ENCODE measurements at regions not wholly inside any gene's neighbourhood (a gene's known extent, or its start where the extent isn't known, plus 50 kb on each side); places are given as distances from the start of the nearest gene placed in this dataset.

DNA sequence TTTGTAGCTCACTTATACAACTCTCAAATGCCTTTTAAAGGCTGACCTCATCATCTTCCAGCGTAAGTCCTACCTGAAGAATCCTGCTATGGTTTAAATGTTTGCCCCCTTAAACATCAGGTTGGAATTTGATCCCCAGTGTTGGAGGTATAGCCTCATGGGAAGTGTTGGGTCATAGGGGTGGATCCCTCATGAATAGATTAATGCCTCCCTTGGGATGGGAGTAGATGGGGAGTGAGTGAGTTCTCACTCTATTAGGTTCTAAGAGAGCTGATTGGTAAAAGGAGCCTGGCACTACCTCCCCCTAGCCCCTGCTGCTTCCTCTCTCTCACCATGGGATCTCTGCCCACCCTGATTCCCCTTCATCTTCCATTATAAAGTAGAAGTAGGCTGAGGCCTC is 285.6 kb downstream of the FZD1 start:
- Histone ChIP-seq H3K36me3 (no peaks in the 10 kb centered on the region), H3K27me3 (no peaks in the 10 kb centered on the region), H3K27ac (no peak overlapping the region), H3K4me1 (ENCODE audit: low read depth) (no peaks in the 10 kb centered on the region), H3K4me3 (no peak overlapping the region), H3K9me3 (ENCODE audit: low read depth) (no peaks in the 10 kb centered on the region)
- DNase-seq (ENCODE audit: low read depth in 1 of 2, low spot score in 1 of 2), result no peak
- TF ChIP-seq, protein P1, sequence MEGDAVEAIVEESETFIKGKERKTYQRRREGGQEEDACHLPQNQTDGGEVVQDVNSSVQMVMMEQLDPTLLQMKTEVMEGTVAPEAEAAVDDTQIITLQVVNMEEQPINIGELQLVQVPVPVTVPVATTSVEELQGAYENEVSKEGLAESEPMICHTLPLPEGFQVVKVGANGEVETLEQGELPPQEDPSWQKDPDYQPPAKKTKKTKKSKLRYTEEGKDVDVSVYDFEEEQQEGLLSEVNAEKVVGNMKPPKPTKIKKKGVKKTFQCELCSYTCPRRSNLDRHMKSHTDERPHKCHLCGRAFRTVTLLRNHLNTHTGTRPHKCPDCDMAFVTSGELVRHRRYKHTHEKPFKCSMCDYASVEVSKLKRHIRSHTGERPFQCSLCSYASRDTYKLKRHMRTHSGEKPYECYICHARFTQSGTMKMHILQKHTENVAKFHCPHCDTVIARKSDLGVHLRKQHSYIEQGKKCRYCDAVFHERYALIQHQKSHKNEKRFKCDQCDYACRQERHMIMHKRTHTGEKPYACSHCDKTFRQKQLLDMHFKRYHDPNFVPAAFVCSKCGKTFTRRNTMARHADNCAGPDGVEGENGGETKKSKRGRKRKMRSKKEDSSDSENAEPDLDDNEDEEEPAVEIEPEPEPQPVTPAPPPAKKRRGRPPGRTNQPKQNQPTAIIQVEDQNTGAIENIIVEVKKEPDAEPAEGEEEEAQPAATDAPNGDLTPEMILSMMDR (IDR thresholded peaks at IDR 0.05; ENCODE audit: low read depth, low read length), result no peak

DNA sequence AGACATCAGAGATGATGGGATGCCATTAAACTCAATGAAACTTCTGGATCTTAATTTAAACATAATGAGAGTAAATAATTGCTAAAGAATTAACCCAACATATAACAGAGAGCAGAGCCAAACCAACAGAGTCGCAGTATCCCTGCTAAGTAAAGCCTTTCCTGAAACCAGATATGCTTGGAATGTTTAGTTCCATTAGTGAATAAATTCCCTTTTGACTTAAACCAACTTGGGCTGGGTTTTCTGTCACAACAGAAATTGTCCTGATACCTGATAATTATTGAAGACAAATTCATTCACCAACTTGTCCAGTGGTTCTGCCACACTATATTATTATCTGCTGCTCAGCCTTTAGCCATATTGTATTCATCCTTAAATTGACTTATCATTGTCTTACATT is 286.7 kb downstream of the FZD1 start:
- no peak for DNase-seq (ENCODE audit: low read depth in 1 of 2, low spot score in 1 of 2)
- Histone ChIP-seq H3K4me3 (no peak overlapping the region), H3K36me3 (no peaks in the 10 kb centered on the region), H3K27ac (no peak overlapping the region), H3K4me1 (ENCODE audit: low read depth) (no peaks in the 10 kb centered on the region), H3K27me3 (no peaks in the 10 kb centered on the region), H3K9me3 (ENCODE audit: low read depth) (no peaks in the 10 kb centered on the region)
- TF ChIP-seq, protein P1 (IDR thresholded peaks at IDR 0.05; ENCODE audit: low read depth, low read length), result no peak

DNA sequence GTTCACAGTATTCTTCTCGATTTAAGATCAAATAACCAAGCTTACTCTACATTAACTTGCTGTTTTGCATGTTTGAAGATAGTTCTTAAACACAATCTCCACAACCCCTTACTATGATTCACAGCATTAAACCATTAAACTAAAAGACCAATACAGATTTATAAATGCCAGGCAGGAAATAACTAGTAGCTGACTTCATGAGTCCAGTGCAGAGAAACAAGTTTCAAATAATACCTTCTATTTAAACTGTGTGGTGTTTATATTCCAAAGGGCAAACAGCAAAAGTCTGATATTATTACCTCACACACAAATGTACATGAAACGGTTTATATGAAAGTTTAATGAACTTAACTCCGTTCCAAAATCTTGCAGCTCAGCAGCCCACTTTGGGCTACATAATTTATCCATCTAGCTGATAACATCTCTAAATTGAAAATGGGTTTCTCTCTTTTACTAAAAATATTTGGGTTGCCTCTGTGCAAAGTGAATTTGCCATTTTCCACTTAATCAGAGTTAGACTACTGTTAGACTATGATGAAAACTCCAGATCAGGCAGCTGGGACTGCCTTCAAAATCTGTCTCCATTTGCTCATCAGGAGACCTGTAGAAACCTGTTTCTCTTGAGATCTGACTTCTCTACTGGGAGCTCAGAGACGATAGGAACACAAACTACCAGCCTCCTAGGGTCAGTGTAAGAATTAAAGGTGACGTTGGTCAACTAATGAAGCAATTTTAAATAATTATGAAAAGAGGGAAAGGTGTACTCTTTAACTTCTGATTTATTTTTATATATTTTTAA is 287.3 kb downstream of the FZD1 start:
- TF ChIP-seq, protein P1 (IDR thresholded peaks at IDR 0.05; ENCODE audit: low read depth, low read length), result no peak
- DNase-seq (ENCODE audit: low read depth in 1 of 2, low spot score in 1 of 2), result no peak
- no peaks in the 10 kb centered on the region for H3K4me1 ChIP-seq (ENCODE audit: low read depth)
- H3K9me3 ChIP-seq (ENCODE audit: low read depth), result no peaks in the 10 kb centered on the region
- H3K27ac ChIP-seq, result no peak overlapping the region
- H3K27me3 ChIP-seq, result no peaks in the 10 kb centered on the region
- H3K36me3 ChIP-seq, result no peaks in the 10 kb centered on the region
- H3K4me3 ChIP-seq, result no peak overlapping the region

DNA sequence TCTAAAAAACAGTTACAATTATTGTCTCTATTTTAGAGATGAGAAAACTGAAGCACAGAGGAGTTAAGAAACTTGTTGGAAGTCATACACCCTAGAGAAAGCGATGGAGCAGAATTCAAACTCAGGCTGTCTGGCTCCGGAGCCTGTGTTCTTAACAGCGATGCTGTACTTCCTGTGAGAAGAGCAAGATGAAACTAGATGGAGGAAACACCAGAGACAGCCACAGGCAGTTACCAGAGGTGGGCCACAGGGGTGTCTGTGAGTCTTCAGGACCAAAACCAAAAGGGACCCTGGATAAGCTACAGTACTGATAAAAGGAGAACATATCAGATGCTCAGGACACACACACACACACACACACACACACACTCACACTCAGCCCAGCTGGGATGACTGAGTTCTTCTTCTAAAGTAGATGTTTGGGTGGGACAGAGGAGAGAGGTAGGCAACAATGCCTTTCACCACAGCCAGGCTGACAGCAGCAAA is 289.2 kb downstream of the FZD1 start:
- H3K27ac ChIP-seq, result no peak overlapping the region
- no peak overlapping the region for H3K4me3 ChIP-seq
- H3K9me3 ChIP-seq (ENCODE audit: low read depth), result no peaks in the 10 kb centered on the region
- TF ChIP-seq, protein P1 (IDR thresholded peaks at IDR 0.05; ENCODE audit: low read depth, low read length), result no peak
- H3K36me3 ChIP-seq, result no peaks in the 10 kb centered on the region
- H3K4me1 ChIP-seq (ENCODE audit: low read depth), result no peaks in the 10 kb centered on the region
- no peak for DNase-seq (ENCODE audit: low read depth in 1 of 2, low spot score in 1 of 2)
- no peaks in the 10 kb centered on the region for H3K27me3 ChIP-seq

DNA sequence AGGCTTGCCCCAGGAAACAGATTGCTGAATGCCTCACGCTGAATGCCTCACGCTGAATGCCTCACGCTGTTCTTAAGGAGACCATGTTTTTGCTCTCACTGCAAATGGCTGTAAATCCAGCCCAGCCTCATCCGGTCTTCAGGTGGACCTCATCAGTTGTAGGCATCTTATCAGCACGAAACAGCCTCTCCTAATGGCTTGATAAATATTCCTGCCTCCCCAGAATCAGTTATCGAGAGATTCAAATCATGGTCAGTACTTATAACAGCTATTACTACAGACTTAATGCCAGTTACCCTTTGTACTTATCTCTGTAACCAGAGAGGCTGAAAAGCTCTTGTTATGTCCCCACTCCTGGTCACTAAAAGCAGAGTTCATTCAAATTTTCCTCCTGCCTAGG is 290.6 kb downstream of the FZD1 start:
- no peak overlapping the region for H3K4me3 ChIP-seq
- peak in 1 of 2 donors; percentile 17 for DNase-seq (ENCODE audit: low read depth in 1 of 2, low spot score in 1 of 2)
- no peaks in the 10 kb centered on the region for H3K4me1 ChIP-seq (ENCODE audit: low read depth)
- no peaks in the 10 kb centered on the region for H3K36me3 ChIP-seq
- H3K9me3 ChIP-seq (ENCODE audit: low read depth), result no peaks in the 10 kb centered on the region
- H3K27me3 ChIP-seq, result no peaks in the 10 kb centered on the region
- TF ChIP-seq, protein P1 (IDR thresholded peaks at IDR 0.05; ENCODE audit: low read depth, low read length), result no peak
- no peak overlapping the region for H3K27ac ChIP-seq
